GM04504 (cell line): ENCODE measurements at regions not wholly inside any gene's neighbourhood (a gene's known extent, or its start where the extent isn't known, plus 50 kb on each side); places are given as distances from the start of the nearest gene placed in this dataset.

Experiments
- DNase-seq: peaks from one replicate; pipeline ENCODE4 v3.0.0-alpha.2; 2012; ENCODE audit warnings: low read depth

DNA sequence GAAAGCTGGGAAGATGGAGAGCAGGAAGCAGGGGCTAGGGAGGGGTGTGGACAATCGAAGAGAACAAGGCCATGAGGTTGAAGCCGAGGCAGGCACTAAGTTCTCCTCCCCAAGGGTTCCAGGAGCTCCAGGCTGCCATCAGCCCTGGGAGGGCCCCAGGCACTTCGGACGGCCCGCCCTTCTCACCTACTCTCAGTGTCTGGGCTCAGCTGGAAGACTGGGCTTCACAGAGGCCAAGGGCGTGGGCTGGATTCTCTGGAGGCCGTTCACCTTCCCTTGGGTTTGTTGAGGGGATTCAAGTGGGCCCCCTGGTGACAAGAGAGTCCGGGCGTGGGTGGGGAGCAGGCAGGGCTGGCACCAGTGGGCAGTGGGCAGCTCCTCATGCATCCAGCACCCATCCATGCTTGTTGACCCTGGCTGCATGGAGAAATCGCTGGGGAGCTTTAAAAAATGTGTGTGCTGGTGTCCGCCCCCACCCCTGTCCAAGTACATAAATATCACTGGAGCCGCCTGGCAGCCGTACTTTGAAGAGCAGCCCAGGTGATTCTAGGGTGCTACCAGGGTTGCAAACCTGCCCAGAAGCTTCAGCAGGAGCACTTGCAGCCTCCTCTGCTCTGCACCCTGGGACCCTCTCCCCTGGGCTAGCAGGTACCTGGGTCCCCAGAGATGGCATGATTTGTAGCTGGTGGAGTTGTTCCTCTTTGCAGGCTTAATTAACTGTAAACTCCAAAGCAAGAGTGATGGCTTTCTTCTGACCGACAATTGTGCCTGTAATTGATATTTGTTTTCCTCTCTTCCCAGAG is 74.3 kb downstream of the RTL6 start:
- no peak for DNase-seq

- DNase-seq: no peak
Measured at GRCh38 chr22:44422746-44423380, 75.2 kb downstream of the RTL6 start.

DNA sequence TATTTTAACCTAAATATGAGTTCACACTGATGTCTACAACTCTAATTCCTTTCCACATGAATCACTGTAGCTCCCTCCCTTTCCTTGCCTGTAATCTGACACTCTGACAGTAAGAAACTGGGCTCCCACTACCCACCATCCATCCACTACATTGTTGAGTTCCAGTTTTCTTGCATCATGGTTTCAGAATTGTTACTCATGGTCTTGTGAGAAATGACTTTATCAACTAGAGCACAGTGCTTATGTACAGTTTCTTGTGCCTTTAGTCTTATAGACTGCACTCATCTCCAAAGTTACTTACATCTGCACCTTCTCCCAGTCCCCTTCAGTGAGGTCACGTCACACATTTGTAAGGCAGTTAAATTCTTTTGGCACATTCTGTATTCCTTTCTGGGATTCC is 78.6 kb downstream of the RTL6 start:
- no peak for DNase-seq

DNA sequence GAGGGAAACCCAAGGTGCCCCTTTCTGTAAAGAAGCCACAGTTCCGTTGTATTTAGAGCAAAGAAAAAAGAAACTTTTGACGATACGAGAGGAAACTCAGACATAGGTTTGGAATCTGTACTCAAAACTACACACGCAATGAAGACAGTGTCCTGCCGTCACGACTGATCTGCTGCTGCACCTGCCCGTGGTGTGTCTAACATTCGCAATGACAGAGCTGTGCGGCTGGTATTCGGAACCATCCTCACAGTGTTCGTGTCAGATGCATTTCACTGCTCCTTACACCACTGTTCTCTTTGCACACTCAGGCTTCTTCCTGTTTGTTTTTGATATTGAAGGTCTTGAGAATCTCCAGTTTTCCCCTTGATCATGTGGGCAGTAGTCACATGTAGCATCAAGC is 84.8 kb downstream of the RTL6 start:
- no peak for DNase-seq

- DNase-seq: no peak
Measured at GRCh38 chr22:44412136-44412731, 85.8 kb downstream of the RTL6 start.

- no peak for DNase-seq
Measured at GRCh38 chr22:44411226-44412135, 86.6 kb downstream of the RTL6 start.

DNA sequence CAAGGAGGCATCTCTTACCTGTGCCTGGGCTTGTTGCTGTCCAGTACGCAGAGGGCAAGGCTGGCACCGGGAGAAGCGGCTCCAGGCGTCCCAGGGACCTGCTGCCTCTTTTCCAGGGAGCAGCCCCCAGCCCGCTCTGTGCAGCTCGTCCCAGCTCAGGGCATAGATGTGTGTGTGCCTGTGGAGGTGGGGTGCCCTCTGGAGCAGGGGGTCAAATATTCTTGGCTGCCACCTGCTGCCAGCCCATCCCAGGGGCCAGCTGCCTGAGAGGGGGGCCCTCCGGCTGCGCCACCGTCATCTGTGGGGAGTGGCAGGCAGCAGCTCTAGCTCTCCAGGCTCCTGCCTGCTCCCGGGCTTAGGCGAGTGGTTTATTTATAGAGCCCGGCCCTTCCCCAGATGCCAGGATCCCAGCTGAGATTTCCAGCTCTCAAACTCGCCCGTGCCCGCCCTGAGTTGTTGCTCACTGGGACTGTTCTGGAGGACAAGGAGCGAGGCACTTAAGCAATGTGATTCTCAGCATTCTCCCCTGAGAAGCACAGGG is 87.5 kb downstream of the RTL6 start:
- DNase-seq: no peak

DNA sequence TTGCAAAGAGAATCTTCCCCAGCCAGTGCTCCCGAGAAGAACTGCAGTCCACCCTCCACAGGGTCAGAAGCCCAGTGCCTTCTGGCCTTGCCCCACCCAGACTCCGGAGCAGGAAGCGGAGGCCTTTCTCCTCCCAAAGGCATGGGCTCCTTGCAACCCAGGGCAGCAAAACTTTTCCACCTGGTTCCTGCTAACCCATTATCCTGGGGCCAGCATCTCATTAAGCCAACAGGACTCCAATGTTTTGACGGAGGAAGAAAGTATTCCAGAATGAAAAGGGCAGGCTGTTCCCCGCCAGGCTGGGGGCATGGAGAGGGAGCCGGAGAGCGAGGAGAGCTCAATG is 88.1 kb downstream of the RTL6 start:
- no peak for DNase-seq

DNA sequence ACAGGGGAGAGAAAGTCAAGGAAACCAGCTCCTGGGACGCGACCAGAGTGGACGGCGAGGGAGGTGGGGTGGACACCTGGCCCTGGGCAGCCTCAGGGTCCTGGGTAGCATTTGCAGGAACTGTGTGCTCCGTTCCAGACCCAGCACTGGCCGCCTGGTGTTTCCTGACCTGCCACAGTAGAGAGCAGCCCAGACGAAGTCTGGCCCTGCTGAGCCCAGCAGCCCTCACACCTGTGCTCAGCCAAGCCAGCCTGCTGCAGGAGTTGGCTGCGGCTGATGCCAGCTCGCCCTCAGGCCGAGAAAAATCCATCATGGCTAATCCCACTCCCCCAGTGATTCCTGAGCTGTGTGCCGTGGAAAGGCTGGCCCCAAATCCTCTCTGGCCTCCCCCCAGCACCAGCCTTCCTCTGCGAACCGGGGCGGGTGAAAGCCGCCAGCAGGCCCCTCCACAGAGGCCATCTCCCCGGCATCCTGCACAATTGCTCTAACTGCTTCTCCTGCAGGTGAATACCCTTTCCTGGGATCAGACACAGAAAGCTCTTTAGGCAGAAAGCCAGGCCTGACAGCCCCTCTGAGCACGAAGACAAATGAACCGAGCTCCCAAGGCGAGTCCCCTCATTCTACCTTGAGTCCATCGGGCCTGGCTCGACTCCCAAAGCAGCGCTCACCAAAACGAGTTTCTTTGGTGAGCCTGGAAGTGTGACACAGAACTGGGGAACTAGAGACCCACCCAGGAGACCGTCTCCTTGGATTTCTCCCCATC is 88.6 kb downstream of the RTL6 start:
- no peak for DNase-seq

DNA sequence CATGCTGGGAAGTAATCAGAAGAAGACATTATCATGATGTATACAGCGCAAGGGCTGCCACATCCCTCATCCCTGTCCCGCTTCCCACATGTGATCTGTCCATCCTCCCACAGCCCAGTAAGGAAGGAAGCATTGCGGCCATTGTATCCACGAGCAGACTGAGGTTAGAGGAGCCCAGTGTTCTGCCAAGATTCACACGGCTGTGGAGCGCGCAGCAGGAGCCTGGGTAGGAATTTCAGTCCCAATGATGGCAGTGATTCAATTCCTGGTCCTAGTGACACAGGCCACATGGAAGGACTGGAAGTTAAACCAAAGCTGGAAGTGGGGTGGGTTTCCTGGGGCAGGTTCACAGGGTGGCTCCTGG is 89.2 kb downstream of the RTL6 start:
- DNase-seq: no peak

DNA sequence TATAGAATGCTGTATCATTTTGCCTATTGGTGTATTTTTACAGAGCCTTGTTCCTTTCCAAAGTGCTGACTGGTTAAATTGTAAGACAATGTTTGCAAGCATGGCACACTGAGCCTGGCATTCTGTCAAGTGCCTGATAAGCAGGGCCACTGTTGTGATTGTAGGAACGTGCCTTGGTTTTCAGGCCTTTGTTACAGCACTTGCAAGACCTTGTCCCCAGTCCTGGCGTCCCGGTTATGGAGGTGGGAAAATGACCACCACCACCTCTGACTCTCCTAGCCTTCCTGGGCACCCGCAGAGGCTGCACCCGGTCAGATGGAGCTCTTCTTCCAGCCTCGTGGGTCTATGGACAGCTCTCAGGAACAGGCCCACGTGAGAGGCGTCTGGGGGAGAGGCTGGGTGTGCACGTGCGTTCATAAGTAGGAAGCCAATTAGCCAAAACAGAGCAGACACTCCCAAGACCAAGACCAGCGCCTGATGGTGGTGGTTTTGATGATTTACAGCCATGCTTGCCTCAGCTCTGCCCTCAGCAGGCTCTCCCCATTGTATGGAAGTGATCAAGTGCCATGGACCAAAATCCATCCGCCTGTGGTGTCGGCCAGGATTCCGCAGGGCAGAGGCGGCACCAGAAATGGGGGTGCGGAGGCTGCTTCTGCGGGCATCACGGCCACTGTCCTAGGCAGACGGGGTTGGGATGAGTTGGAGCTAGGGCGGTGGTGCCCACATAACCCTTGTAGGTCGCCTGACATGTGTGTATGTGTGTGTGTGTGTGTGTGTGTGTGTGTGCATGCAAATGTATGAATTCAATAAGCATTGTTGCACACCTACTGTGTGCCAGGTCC is 89.8 kb downstream of the RTL6 start:
- no peak for DNase-seq

DNA sequence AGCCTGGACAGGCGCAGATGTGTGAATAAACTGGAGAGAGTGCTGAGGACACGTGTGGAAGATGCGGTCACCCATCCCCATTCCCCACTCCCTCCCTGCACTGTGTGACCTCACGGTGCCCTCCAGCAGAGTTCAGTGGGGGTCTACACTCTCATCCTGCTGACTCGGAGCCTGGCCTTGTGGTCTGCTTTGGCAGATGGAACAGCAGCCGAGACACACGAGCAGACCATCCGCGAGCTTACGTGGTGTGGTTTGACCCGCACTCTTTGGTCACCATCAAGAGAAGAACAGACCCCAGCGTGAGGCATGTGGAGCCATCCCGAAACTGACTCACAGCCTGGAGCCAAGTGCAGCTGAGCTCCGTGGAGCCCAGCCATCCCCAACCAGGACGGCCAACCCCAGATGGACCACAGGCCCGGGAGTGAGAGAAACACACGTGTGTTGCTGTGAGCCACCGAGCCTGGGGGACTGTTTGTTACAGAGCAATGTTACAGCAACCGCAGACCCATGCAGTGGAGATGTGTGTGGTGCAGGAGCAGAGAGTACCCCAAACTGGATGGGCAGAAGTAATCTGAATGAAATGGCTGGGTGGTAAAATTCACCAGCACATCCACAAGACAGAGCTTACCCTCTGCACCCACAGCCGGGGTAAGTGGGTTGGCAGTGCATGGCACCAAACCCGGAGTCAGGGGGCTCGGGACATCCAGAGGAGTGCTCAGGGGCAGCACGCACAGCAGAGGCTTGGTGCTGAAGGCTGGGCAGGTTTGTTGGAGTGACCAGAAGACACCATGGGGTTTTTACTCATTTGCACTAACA is 90.7 kb downstream of the RTL6 start:
- DNase-seq: no peak

- no peak for DNase-seq
Measured at GRCh38 chr22:44406341-44407170, 91.5 kb downstream of the RTL6 start.

GRCh38 chr22:44405661-44406060 is 92.4 kb downstream of the RTL6 start:
- no peak for DNase-seq

- no peak for DNase-seq
Measured at GRCh38 chr22:44404341-44405020, 91.7 kb upstream of the SHISAL1 start.

DNA sequence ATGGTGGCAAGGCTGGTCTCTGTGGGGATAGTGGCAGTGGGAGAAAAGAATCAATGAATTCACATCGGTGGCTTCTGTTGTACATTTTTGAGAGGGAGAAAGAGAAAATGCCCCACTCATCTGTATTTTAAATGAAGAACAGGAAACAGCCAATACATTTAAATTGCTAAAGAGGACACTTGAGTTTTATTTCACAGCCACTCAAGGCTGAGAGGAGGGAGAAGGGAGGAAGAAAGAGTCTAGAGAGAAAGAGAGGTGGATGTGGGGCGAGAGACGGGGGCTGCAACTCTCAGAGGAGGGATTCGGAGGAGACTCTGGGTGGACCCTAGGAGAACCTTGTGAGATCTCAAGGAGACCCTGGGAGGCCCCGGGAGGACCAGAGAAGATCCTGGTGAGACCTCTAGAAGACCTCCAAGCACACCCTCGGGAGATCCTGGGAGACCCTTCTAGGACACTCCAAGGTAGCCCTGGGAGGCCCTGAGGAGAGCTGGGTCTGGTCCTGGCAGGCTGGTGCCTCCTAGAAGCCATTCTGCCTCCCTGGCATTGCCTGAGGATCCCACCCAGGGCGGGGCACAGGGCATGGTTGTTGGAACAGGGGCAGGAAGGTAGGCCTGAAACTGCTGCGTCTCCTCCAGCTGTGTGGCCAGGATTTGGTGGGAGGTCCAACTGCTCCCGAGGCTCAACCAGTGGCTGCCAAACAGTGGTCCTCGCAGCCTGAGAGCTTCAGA is 91.0 kb upstream of the SHISAL1 start:
- no peak for DNase-seq

DNA sequence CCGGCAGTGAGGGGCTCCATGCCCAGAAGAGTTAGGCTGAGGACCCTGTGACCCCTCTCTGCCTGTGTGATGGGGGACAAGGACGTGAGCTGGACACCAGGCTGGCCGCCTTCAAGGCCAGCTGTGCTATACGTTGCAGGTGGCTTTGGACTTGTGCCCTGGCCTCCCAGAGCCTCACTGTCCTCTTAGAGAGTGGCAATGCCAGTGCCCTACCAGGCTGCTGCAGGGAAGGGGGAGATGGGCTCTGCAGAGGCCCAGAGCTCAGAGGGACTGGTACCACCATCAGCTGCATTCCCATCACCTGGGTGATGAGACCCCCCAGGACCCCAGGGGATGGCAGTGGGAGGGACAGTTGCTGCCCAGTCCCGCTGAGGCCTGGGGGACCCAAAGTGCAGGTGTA is 90.4 kb upstream of the SHISAL1 start:
- no peak for DNase-seq
